GM06990 (cell line): ENCODE measurements at regions not wholly inside any gene's neighbourhood (a gene's known extent, or its start where the extent isn't known, plus 50 kb on each side); places are given as distances from the start of the nearest gene placed in this dataset.

Experiments
- DNase-seq: peaks from one replicate; pipeline ENCODE4 v3.0.0-alpha.2; 2011; ENCODE audit not compliant: insufficient read length; ENCODE audit errors: extremely low read depth
- H3K27me3 ChIP-seq: replicated peaks from 2 replicates; pipeline ENCODE4 v1.6.0; 2011; ENCODE audit warnings: low read length; ENCODE audit not compliant: control insufficient read depth, insufficient read depth
- H3K36me3 ChIP-seq: 2 replicates; pipeline ENCODE4 v1.5.1; 2011; ENCODE audit warnings: low read length; ENCODE audit not compliant: control insufficient read depth, insufficient read depth
- H3K4me3 ChIP-seq: replicated peaks from 2 replicates; pipeline ENCODE4 v1.5.1; 2011; ENCODE audit warnings: low read depth, mild to moderate bottlenecking, control low read depth, low read length
- TF ChIP-seq, protein P1 (sequence below): IDR thresholded peaks from 2 replicates; pipeline ENCODE4 v1.5.1; 2011; ENCODE audit warnings: low read length, control low read depth, mild to moderate bottlenecking, inconsistent platforms; ENCODE audit not compliant: insufficient read depth, poor library complexity, severe bottlenecking

DNA sequence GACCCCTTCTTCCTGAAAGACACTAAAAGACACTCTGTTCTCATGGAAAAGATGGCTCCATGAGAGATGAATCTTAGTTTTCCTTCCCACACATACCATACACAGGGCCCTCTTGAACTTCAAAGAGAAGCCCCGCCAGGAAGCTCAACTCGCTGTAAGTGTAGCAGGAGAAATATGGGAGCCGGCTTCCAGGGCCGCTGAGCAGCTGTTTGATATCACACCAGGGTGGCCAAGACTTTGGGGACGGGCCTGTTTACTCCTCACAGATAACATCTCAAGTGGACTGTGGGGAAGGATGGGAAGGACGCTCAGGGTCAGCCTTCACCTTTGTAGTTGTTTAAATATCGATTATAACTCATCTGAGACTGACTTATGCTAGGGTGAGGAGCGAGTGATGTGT lies 235.5 kb upstream of the TBX3 start:
- TF ChIP-seq, protein P1, sequence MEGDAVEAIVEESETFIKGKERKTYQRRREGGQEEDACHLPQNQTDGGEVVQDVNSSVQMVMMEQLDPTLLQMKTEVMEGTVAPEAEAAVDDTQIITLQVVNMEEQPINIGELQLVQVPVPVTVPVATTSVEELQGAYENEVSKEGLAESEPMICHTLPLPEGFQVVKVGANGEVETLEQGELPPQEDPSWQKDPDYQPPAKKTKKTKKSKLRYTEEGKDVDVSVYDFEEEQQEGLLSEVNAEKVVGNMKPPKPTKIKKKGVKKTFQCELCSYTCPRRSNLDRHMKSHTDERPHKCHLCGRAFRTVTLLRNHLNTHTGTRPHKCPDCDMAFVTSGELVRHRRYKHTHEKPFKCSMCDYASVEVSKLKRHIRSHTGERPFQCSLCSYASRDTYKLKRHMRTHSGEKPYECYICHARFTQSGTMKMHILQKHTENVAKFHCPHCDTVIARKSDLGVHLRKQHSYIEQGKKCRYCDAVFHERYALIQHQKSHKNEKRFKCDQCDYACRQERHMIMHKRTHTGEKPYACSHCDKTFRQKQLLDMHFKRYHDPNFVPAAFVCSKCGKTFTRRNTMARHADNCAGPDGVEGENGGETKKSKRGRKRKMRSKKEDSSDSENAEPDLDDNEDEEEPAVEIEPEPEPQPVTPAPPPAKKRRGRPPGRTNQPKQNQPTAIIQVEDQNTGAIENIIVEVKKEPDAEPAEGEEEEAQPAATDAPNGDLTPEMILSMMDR, result no peak
- Histone ChIP-seq H3K36me3 (no peaks in the 10 kb centered on the region), H3K27me3 (no peaks in the 10 kb centered on the region), H3K4me3 (no peak overlapping the region)
- DNase-seq, result no peak

DNA sequence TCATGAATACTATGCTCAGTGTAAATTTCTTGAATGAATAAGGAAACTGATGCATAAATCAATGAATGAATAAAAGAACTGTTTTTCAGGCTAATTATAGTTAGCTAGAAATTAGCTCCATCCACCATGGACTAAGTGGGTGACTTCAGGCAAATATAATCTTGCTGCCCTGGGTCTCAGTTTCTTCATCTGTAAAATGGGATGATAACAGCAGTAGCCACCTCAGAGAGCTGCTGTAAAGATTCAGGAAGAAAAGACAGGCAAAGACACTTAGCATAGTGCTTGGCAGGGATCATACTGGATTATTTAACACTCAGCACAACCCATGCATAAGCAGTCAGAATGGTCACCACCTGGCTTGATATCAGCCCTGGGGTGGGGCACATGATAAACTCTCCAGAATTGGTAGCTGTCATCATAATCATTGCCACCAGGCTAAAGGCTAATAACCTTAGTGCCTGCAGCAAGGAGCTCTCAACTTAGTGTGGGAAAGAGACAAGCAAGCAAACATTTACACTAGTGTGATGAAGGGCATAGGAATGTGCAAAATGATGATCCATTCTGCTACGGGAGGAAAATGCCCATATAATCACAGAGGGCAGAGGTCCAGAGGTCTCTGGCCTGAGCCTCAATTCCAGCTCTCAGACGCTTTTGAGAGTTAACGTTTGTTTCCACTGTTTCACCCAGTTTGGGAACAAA lies 234.7 kb upstream of the TBX3 start:
- TF ChIP-seq, protein P1, result no peak
- DNase-seq, result no peak
- H3K27me3 ChIP-seq, result no peaks in the 10 kb centered on the region
- H3K4me3 ChIP-seq, result no peak overlapping the region
- no peaks in the 10 kb centered on the region for H3K36me3 ChIP-seq

DNA sequence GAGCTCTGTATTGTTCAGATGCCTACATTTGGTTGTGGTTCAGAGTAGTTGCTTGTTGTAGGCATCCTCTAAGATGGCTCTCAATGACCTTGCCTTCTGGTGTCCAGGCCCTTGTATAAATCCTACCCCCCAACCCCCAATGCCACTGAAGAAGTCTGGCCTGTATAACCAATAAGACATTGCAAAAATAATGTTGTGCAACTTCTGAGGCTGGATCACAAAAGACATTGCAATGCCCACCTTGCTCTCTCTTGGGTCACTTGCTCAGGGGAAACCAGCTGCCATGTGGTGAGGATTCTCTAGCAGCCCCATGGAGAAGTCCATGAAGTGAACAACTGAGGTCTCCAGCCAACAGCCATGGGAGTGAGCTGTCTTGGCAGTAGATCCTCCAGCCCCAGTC lies 234.0 kb upstream of the TBX3 start:
- no peaks in the 10 kb centered on the region for H3K36me3 ChIP-seq
- no peak overlapping the region for H3K4me3 ChIP-seq
- no peaks in the 10 kb centered on the region for H3K27me3 ChIP-seq
- no peak for DNase-seq
- TF ChIP-seq, protein P1, result no peak

DNA sequence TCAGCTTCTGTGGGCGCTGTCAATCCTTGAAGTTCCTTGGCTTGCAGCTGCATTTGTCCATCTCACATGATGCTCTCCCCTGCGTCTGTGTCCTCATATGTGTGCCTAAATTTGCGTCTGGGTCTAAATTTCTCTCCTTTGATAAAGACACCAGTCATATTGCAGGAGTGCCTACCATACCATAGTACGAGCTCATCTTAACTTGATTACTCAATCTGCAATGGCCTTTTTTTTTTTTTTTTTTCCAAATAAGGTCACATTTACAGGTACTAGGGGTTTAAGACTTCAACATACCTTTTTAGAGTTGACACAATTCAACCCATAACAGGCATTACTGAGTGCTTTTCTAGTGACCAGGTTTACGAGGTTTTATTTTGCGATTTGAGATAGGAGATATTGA lies 233.3 kb upstream of the TBX3 start:
- Histone ChIP-seq H3K27me3 (no peaks in the 10 kb centered on the region), H3K4me3 (no peak overlapping the region), H3K36me3 (no peaks in the 10 kb centered on the region)
- no peak for DNase-seq
- TF ChIP-seq, protein P1, result no peak

DNA sequence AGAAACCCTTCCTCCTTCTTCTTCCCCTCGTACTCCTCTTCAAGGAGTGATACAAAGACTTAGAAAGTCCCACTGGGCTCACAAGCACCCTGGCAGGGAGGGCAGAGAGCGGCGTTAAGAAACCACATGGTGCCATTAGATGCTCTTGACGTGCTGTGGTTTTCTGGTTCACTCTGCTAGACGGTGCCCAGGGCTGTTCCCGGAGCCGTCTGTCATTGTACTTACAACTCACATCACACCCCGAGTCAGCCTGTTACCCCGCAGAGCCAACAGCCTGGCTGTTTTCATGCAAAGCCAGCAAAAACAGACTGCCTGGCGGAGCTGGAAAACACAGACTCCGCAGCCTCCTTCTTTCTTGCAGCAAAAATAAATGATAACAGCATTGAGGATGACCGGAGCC lies 232.6 kb upstream of the TBX3 start:
- no peak overlapping the region for H3K4me3 ChIP-seq
- no peaks in the 10 kb centered on the region for H3K27me3 ChIP-seq
- H3K36me3 ChIP-seq, result no peaks in the 10 kb centered on the region
- TF ChIP-seq, protein P1, result no peak
- no peak for DNase-seq

DNA sequence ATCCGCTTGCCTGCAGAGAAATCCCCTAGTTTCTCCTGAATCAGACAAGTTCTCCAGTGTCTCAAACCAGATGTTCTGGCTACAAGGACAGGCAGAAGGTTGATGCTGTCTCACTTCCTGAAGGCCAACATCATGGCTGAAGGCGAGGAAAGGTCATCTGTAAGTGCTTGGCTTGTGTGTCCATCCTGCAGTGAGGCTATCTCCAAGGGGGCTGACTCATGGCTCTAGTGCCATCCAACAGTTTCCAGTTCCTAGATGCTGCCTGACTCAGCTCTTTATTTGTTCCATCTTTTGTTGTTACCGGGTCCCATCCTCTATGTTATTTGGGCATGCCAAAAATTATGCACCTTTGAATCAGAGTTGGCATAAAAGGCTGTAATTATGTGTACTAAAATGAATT lies 232.1 kb upstream of the TBX3 start:
- Histone ChIP-seq H3K36me3 (no peaks in the 10 kb centered on the region), H3K4me3 (no peak overlapping the region), H3K27me3 (no peaks in the 10 kb centered on the region)
- no peak for DNase-seq
- TF ChIP-seq, protein P1, result no peak
